OCI-LY1 (cell line): ENCODE measurements at regions not wholly inside any gene's neighbourhood (a gene's known extent, or its start where the extent isn't known, plus 50 kb on each side); places are given as distances from the start of the nearest gene placed in this dataset.

Experiments used
- H2AFZ ChIP-seq: fragments of 200-600 bp; sonication (generic), shearing (Covaris generic); 2 replicates; pipeline ENCODE4 v1.6.0; 2014; ENCODE audit warnings: antibody characterized with exemption, mild to moderate bottlenecking, low read length
- H3F3A ChIP-seq: fragments of 200-600 bp; sonication (generic), shearing (Covaris generic); 2 replicates; pipeline ENCODE4 v1.6.0; 2014; ENCODE audit warnings: mild to moderate bottlenecking, antibody characterized with exemption, low read length, moderate library complexity; ENCODE audit not compliant: insufficient read depth
- H3K27ac ChIP-seq: fragments of 200-600 bp; sonication (generic); 2 replicates; pipeline ENCODE4 v1.5.1; 2014; ENCODE audit warnings: low read length, mixed run types, mild to moderate bottlenecking, low read depth; ENCODE audit not compliant: poor library complexity, severe bottlenecking
- H3K27me3 ChIP-seq: fragments of 200-600 bp; sonication (generic); 2 replicates; pipeline ENCODE4 v1.6.0; 2014; ENCODE audit warnings: antibody characterized with exemption, mild to moderate bottlenecking, low read length, moderate library complexity; ENCODE audit not compliant: insufficient read depth
- H3K36me3 ChIP-seq: fragments of 200-600 bp; sonication (generic); 2 replicates; pipeline ENCODE4 v1.6.1; 2014; ENCODE audit warnings: mild to moderate bottlenecking, antibody characterized with exemption, low read length, moderate library complexity, mixed read lengths; ENCODE audit not compliant: insufficient read depth
- H3K4me1 ChIP-seq: fragments of 200-600 bp; sonication (generic); 2 replicates; pipeline ENCODE4 v1.5.1; 2014; ENCODE audit warnings: mild to moderate bottlenecking, low read length, moderate library complexity; ENCODE audit not compliant: insufficient read depth, severe bottlenecking
- H3K4me2 ChIP-seq: fragments of 200-600 bp; sonication (generic), shearing (Covaris generic); 2 replicates; pipeline ENCODE4 v1.6.1; 2014; ENCODE audit warnings: low read length
- H3K4me3 ChIP-seq: fragments of 200-600 bp; sonication (generic); 2 replicates; pipeline ENCODE4 v1.5.1; 2014; ENCODE audit warnings: low read length, low read depth, mild to moderate bottlenecking, mixed read lengths; ENCODE audit not compliant: poor library complexity, severe bottlenecking
- H3K79me2 ChIP-seq: fragments of 200-600 bp; shearing (Covaris generic); 2 replicates; pipeline ENCODE4 v1.6.1; 2016; ENCODE audit warnings: mixed run types, low read length, mixed read lengths; ENCODE audit not compliant: insufficient read depth
- H3K9ac ChIP-seq: fragments of 200-600 bp; sonication (generic), shearing (Covaris generic); 2 replicates; pipeline ENCODE4 v1.6.1; 2014; ENCODE audit warnings: mild to moderate bottlenecking, low read length, mixed read lengths
- H3K9me2 ChIP-seq: fragments of 200-600 bp; sonication (generic), shearing (Covaris generic); 2 replicates; pipeline ENCODE4 v1.6.1; 2014; ENCODE audit warnings: low read depth, mild to moderate bottlenecking, low read length, mixed read lengths
- H3K9me3 ChIP-seq: fragments of 200-600 bp; shearing (Covaris generic); 2 replicates; pipeline ENCODE4 v1.6.1; 2014; ENCODE audit warnings: low read length, mixed read lengths
- H4K20me1 ChIP-seq: fragments of 200-600 bp; sonication (generic), shearing (Covaris generic); 2 replicates; pipeline ENCODE4 v1.6.0; 2016; ENCODE audit warnings: mild to moderate bottlenecking, low read length; ENCODE audit not compliant: insufficient read depth
- EZH2 ChIP-seq: fragments of 200-600 bp; sonication (generic), shearing (Covaris generic); IDR thresholded peaks from 2 replicates; pipeline ENCODE4 v1.8.0; 2017; ENCODE audit warnings: borderline replicate concordance, mixed run types, mild to moderate bottlenecking, antibody characterized with exemption, low read length, moderate library complexity, mixed read lengths
- TF ChIP-seq, protein P1 (sequence below): fragments of 200-600 bp; sonication (generic), shearing (Covaris generic); IDR thresholded peaks from 2 replicates; pipeline ENCODE4 v1.5.1; 2017; ENCODE audit warnings: mild to moderate bottlenecking, antibody characterized with exemption, low read length, moderate library complexity, mixed read lengths

DNA sequence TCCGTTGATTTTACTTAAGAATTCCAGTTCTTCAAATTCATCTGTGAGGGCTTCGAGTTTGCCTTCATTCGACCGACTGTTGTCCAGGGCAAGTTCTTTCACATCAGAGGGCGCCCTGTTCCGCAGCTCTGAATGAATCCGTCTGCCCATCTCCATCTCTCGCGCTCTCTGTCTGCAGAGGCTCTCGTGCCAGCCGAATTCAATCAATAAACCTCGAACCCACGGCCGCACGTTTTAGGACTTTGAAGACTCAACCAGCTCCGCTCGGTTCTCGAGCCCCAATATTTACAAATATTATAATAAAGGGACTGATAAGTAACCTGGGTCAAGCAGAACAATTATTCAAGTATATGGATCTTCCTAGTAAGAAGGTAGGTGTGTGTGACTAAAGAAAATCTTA is 556.4 kb upstream of the SMIM31 start:
- no peak overlapping the region for H3K4me3 ChIP-seq
- H4K20me1 ChIP-seq, result no peaks in the 10 kb centered on the region
- TF ChIP-seq, protein P1, sequence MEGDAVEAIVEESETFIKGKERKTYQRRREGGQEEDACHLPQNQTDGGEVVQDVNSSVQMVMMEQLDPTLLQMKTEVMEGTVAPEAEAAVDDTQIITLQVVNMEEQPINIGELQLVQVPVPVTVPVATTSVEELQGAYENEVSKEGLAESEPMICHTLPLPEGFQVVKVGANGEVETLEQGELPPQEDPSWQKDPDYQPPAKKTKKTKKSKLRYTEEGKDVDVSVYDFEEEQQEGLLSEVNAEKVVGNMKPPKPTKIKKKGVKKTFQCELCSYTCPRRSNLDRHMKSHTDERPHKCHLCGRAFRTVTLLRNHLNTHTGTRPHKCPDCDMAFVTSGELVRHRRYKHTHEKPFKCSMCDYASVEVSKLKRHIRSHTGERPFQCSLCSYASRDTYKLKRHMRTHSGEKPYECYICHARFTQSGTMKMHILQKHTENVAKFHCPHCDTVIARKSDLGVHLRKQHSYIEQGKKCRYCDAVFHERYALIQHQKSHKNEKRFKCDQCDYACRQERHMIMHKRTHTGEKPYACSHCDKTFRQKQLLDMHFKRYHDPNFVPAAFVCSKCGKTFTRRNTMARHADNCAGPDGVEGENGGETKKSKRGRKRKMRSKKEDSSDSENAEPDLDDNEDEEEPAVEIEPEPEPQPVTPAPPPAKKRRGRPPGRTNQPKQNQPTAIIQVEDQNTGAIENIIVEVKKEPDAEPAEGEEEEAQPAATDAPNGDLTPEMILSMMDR, result no peak
- TF ChIP-seq EZH2, result no peak
- H2AFZ ChIP-seq, result no peak overlapping the region
- no peaks in the 10 kb centered on the region for H3K4me1 ChIP-seq
- H3K27me3 ChIP-seq, result no peaks in the 10 kb centered on the region
- H3K36me3 ChIP-seq, result no peaks in the 10 kb centered on the region
- H3F3A ChIP-seq, result no peaks in the 10 kb centered on the region
- no peak overlapping the region for H3K27ac ChIP-seq
- no peaks in the 10 kb centered on the region for H3K9me2 ChIP-seq
- no peak overlapping the region for H3K9ac ChIP-seq
- no peaks in the 10 kb centered on the region for H3K9me3 ChIP-seq
- no peaks in the 10 kb centered on the region for H3K79me2 ChIP-seq
- H3K4me2 ChIP-seq, result no peak overlapping the region

DNA sequence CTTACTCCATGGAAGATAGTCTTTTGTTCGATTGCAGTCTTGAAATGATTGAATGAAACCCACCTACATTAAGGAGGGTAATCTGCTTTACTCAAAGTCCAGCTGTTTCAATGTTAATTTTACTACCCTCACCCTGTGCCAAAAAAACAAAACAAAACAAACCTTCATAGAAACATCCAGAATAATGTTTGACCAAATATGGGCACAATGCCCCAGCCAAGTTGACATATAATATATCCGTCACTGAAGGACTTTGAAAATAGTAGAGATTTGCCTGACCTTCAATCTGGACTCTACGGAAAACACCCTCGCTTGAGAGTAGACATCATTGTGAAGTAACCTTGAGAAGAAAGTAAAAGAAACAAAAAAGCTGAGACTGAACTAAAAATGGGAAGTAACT is 550.5 kb upstream of the SMIM31 start:
- Histone ChIP-seq H3K4me1 (no peaks in the 10 kb centered on the region), H3K36me3 (no peaks in the 10 kb centered on the region), H3K4me3 (no peak overlapping the region), H3K9me3 (no peaks in the 10 kb centered on the region), H3K4me2 (no peak overlapping the region), H2AFZ (no peak overlapping the region), H4K20me1 (no peaks in the 10 kb centered on the region), H3K9ac (no peak overlapping the region), H3K9me2 (no peaks in the 10 kb centered on the region), H3K79me2 (no peaks in the 10 kb centered on the region), H3K27me3 (no peaks in the 10 kb centered on the region), H3K27ac (no peak overlapping the region), H3F3A (no peaks in the 10 kb centered on the region)
- TF ChIP-seq, protein P1, result no peak
- no peak for TF ChIP-seq EZH2

DNA sequence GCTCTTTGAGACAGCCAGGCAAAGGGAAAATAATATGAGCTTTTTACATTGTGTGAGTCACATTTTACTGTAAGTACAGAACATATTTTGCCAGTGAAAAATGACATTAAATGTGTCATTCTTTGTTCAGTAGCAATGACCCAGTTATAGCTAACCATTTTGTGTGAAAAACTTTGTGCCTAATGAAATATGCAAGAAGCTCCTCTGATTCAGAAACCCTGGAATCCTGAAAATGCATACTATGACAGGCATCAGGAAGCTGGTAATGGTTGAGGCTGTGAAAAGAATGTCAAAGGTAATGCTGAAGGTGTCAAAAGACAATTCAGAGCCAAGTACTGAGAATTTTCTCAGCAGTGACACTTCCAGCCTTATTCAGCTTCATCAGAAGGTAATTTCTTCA is 549.5 kb upstream of the SMIM31 start:
- Histone ChIP-seq H4K20me1 (no peaks in the 10 kb centered on the region), H3K27ac (no peak overlapping the region), H3K4me3 (no peak overlapping the region), H3K4me1 (no peaks in the 10 kb centered on the region), H3K9ac (no peak overlapping the region), H3K27me3 (no peaks in the 10 kb centered on the region), H3K36me3 (no peaks in the 10 kb centered on the region), H3K9me3 (no peaks in the 10 kb centered on the region), H2AFZ (no peak overlapping the region), H3K9me2 (no peaks in the 10 kb centered on the region), H3K4me2 (no peak overlapping the region), H3K79me2 (no peaks in the 10 kb centered on the region), H3F3A (no peaks in the 10 kb centered on the region)
- TF ChIP-seq EZH2, result no peak

DNA sequence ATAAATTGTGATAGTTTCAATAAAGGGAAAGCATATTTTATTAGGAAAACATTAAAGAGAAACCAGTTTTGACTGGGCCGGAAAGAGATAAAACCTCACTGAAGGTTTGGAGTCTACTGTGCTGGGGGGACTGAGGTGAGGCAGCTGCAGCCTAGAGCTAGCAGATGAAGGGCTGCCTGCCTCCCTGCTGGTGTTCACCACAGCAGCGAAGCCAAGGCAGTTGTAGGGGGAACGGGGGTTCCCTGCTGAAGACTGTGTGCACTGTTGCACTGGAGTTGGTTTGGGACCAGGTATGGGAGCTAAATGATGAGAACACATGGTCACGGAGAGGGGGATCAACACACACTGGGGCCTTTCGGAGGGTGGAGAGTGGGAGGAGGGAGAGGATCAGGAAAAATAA is 546.5 kb upstream of the SMIM31 start:
- Histone ChIP-seq H3K36me3 (no peaks in the 10 kb centered on the region), H2AFZ (no peak overlapping the region)

More for the DNA sequence above, 546.5 kb upstream of the SMIM31 start:
- Histone ChIP-seq H4K20me1 (no peaks in the 10 kb centered on the region), H3K9me2 (no peaks in the 10 kb centered on the region), H3F3A (no peaks in the 10 kb centered on the region), H3K4me3 (no peak overlapping the region), H3K79me2 (no peaks in the 10 kb centered on the region), H3K9ac (no peak overlapping the region), H3K9me3 (no peaks in the 10 kb centered on the region), H3K4me2 (no peak overlapping the region), H3K27ac (no peak overlapping the region), H3K4me1 (no peaks in the 10 kb centered on the region), H3K27me3 (no peaks in the 10 kb centered on the region)
- TF ChIP-seq, protein P1, result no peak
- no peak for TF ChIP-seq EZH2
